H9 (cell line): ENCODE measurements at regions not wholly inside any gene's neighbourhood (a gene's known extent, or its start where the extent isn't known, plus 50 kb on each side); places are given as distances from the start of the nearest gene placed in this dataset.

ENCODE experiments used
- DNase-seq: peaks from one replicate; pipeline ENCODE4 v3.0.0-alpha.2; 2017
- H2AFZ ChIP-seq: one replicate; pipeline ENCODE4 v1.6.1; 2013; ENCODE audit warnings: mild to moderate bottlenecking, low read length, control low read depth, moderate library complexity
- H2AK5ac ChIP-seq: 2 replicates; pipeline ENCODE4 v1.6.1; 2013; ENCODE audit warnings: low read length, control low read depth, mixed read lengths; ENCODE audit not compliant: insufficient read length
- H2BK120ac ChIP-seq: one replicate; pipeline ENCODE4 v1.6.1; 2013; ENCODE audit warnings: low read depth, mild to moderate bottlenecking, low read length, control low read depth, inconsistent platforms; ENCODE audit not compliant: poor library complexity, severe bottlenecking
- H2BK12ac ChIP-seq: 2 replicates; pipeline ENCODE4 v1.6.1; 2013; ENCODE audit warnings: low read length, control low read depth, mixed read lengths, low read depth; ENCODE audit not compliant: insufficient read length
- H2BK15ac ChIP-seq: 2 replicates; pipeline ENCODE4 v1.6.1; 2013; ENCODE audit warnings: low read depth, low read length, control low read depth
- H2BK20ac ChIP-seq: one replicate; pipeline ENCODE4 v1.6.1; 2013; ENCODE audit warnings: low read depth, mild to moderate bottlenecking, low read length, control low read depth, inconsistent platforms; ENCODE audit not compliant: poor library complexity, severe bottlenecking
- H2BK5ac ChIP-seq: 2 replicates; pipeline ENCODE4 v1.6.1; 2013; ENCODE audit warnings: low read length, control low read depth, mixed read lengths; ENCODE audit not compliant: insufficient read length
- H3K14ac ChIP-seq: 2 replicates; pipeline ENCODE4 v1.6.1; 2013; ENCODE audit warnings: low read length, control low read depth; ENCODE audit not compliant: insufficient read depth
- H3K18ac ChIP-seq: 2 replicates; pipeline ENCODE4 v1.6.1; 2013; ENCODE audit warnings: low read depth, mild to moderate bottlenecking, mixed read lengths, low read length, control low read depth; ENCODE audit not compliant: insufficient read length
- H3K23ac ChIP-seq: 2 replicates; pipeline ENCODE4 v1.6.1; 2013; ENCODE audit warnings: low read length, control low read depth, mixed read lengths, low read depth; ENCODE audit not compliant: insufficient read length
- H3K23me2 ChIP-seq: 2 replicates; pipeline ENCODE4 v1.6.1; 2013; ENCODE audit warnings: low read depth, mild to moderate bottlenecking, mixed read lengths, low read length, control low read depth; ENCODE audit not compliant: insufficient read length, poor library complexity, severe bottlenecking
- H3K27ac ChIP-seq: 2 replicates; pipeline ENCODE4 v1.5.1; 2013; ENCODE audit warnings: low read length, control low read depth, mixed read lengths, low read depth; ENCODE audit not compliant: insufficient read length
- H3K27me3 ChIP-seq: 2 replicates; pipeline ENCODE4 v1.6.1; 2013; ENCODE audit warnings: low read length, control low read depth, inconsistent platforms; ENCODE audit not compliant: insufficient read depth
- H3K4ac ChIP-seq: 2 replicates; pipeline ENCODE4 v1.6.1; 2013; ENCODE audit warnings: low read depth, mild to moderate bottlenecking, control low read depth, inconsistent platforms, low read length, moderate library complexity
- H3K4me1 ChIP-seq: 2 replicates; pipeline ENCODE4 v1.6.1; 2013; ENCODE audit warnings: low read length, control low read depth, inconsistent platforms; ENCODE audit not compliant: insufficient read depth
- H3K4me2 ChIP-seq: 2 replicates; pipeline ENCODE4 v1.6.1; 2013; ENCODE audit warnings: low read length, control low read depth, mixed read lengths; ENCODE audit not compliant: insufficient read length, insufficient read depth
- H3K56ac ChIP-seq: 2 replicates; pipeline ENCODE4 v1.6.1; 2013; ENCODE audit warnings: low read depth, mild to moderate bottlenecking, mixed read lengths, low read length, control low read depth; ENCODE audit not compliant: insufficient read length
- H3K79me1 ChIP-seq: 2 replicates; pipeline ENCODE4 v1.6.1; 2013; ENCODE audit warnings: low read depth, mild to moderate bottlenecking, moderate library complexity, low read length, control low read depth, inconsistent platforms; ENCODE audit not compliant: insufficient read depth, poor library complexity, severe bottlenecking
- H3K79me2 ChIP-seq: 2 replicates; pipeline ENCODE4 v1.6.1; 2013; ENCODE audit warnings: low read length, control low read depth, inconsistent platforms; ENCODE audit not compliant: insufficient read depth
- H3K9ac ChIP-seq: 2 replicates; pipeline ENCODE4 v1.6.1; 2013; ENCODE audit warnings: low read length, control low read depth, mixed read lengths; ENCODE audit not compliant: insufficient read length; ENCODE audit errors: extremely low read depth
- H3K9me3 ChIP-seq: one replicate; pipeline ENCODE4 v1.6.1; 2013; ENCODE audit warnings: low read depth, low read length, inconsistent platforms; ENCODE audit not compliant: control insufficient read depth
- H3T11ph ChIP-seq: one replicate; pipeline ENCODE4 v1.6.1; 2013; ENCODE audit warnings: mild to moderate bottlenecking, low read length, control low read depth, inconsistent platforms
- H4K20me1 ChIP-seq: one replicate; pipeline ENCODE4 v1.6.1; 2013; ENCODE audit not compliant: control insufficient read depth, insufficient read length, insufficient read depth
- H4K5ac ChIP-seq: 2 replicates; pipeline ENCODE4 v1.6.1; 2013; ENCODE audit warnings: low read depth, mild to moderate bottlenecking, mixed read lengths, low read length, control low read depth; ENCODE audit not compliant: insufficient read length
- H4K8ac ChIP-seq: replicated peaks from 2 replicates; pipeline ENCODE4 v1.6.1; 2013; ENCODE audit warnings: low read length, control low read depth, mixed read lengths, low read depth; ENCODE audit not compliant: insufficient read length
- H4K91ac ChIP-seq: 2 replicates; pipeline ENCODE4 v1.6.1; 2013; ENCODE audit warnings: low read depth, mild to moderate bottlenecking, moderate library complexity, mixed read lengths, low read length, control low read depth; ENCODE audit not compliant: insufficient read length
- H3K27ac Mint-ChIP-seq, 3 experiments: 2 replicates in 2 of 3; 3 replicates in 1 of 3; pipeline ENCODE4 v1.8.0; 2020 to 2021; ENCODE audit warnings: mixed read lengths in 3 of 3, mild to moderate bottlenecking in 1 of 3, moderate library complexity in 1 of 3
- H3K27me3 Mint-ChIP-seq: 2 replicates; pipeline ENCODE4 v1.8.0; 2021; ENCODE audit warnings: low read depth, mild to moderate bottlenecking, moderate library complexity, mixed read lengths
- H3K36me3 Mint-ChIP-seq, 3 experiments: 2 replicates in 2 of 3; 3 replicates in 1 of 3; pipeline ENCODE4 v1.8.0; 2020 to 2021; ENCODE audit warnings: low read depth in 3 of 3, mixed read lengths in 3 of 3; ENCODE audit not compliant: insufficient read depth in 1 of 3
- H3K4me1 Mint-ChIP-seq, 2 experiments: 2 replicates each; pipeline ENCODE4 v1.8.0; 2020; ENCODE audit warnings: mixed read lengths in 2 of 2
- H3K4me3 Mint-ChIP-seq, 2 experiments: 2 replicates in 1 of 2; 3 replicates in 1 of 2; pipeline ENCODE4 v1.8.0; 2020 to 2021; ENCODE audit warnings: mild to moderate bottlenecking in 2 of 2, mixed read lengths in 2 of 2, moderate library complexity in 1 of 2
- H3K9me3 Mint-ChIP-seq, 2 experiments: 2 replicates in 1 of 2; 3 replicates in 1 of 2; pipeline ENCODE4 v1.8.0; 2020; ENCODE audit warnings: mild to moderate bottlenecking in 2 of 2, mixed read lengths in 2 of 2, moderate library complexity in 1 of 2
- CTCF ChIP-seq: fragments of 200-600 bp; sonication (generic); conservative IDR thresholded peaks from 3 replicates; pipeline ENCODE4 v1.8.0; 2021; ENCODE audit warnings: antibody characterized with exemption, mild to moderate bottlenecking
- WGBS: extraction: QIAGEN DNeasy Blood & Tissue Kit; methylation state at CpG from one replicate; pipeline ENCODE4 v1.1.7; 2013; ENCODE audit warnings: missing lambda C conversion rate, low lambda C conversion rate, mixed read lengths; ENCODE audit not compliant: insufficient read length; ENCODE audit errors: extremely low coverage; 5-methylcytosine and 5-hydroxymethylcytosine counted together

- no peak overlapping the region; the same call in 1 of the 2 replicates for H3K14ac ChIP-seq
- Mint-ChIP-seq H3K27ac (peak overlapping the region in 1 of 3 experiments; percentile 75; a peak in 2 of 7 replicates), H3K4me1 (peaks cover 15 to 16% of the 10 kb centered on the region in 2 experiments), H3K27me3 (peaks cover 14% of the 10 kb centered on the region), H3K9me3 (no peaks in the 10 kb centered on the region), H3K36me3 (no peaks in the 10 kb centered on the region), H3K4me3 (no peak overlapping the region; a peak in 1 of 5 replicates)
- WGBS = no CpG with 5 or more reads among the region's 23 CpGs
- H3K4me2 ChIP-seq = no peak overlapping the region
- H2BK15ac ChIP-seq = no peak overlapping the region
- no peak overlapping the region for H3K27ac ChIP-seq
- no peak overlapping the region for H2AK5ac ChIP-seq
- no peak overlapping the region for H4K91ac ChIP-seq
- no peak overlapping the region for H2BK120ac ChIP-seq
- H2AFZ ChIP-seq = no peak overlapping the region
- no peaks in the 10 kb centered on the region for H3K23me2 ChIP-seq
- DNase-seq = peak; percentile 80
- H4K5ac ChIP-seq = no peak overlapping the region
- no peak overlapping the region for H3T11ph ChIP-seq
- no peak overlapping the region for H3K4ac ChIP-seq
- peaks cover 2% of the 10 kb centered on the region; the same call in 1 of the 2 replicates for H3K4me1 ChIP-seq
- H4K20me1 ChIP-seq = no peaks in the 10 kb centered on the region
- H3K56ac ChIP-seq = no peak overlapping the region
- H3K9me3 ChIP-seq = no peaks in the 10 kb centered on the region
- H3K9ac ChIP-seq = no peak overlapping the region
- no peak overlapping the region for H4K8ac ChIP-seq
- no peak overlapping the region for H2BK20ac ChIP-seq
- H3K27me3 ChIP-seq = no peaks in the 10 kb centered on the region
- no peak overlapping the region for H3K23ac ChIP-seq
- H3K79me2 ChIP-seq = no peaks in the 10 kb centered on the region
- H2BK5ac ChIP-seq = no peak overlapping the region
- no peak overlapping the region for H3K18ac ChIP-seq
- H3K79me1 ChIP-seq = no peaks in the 10 kb centered on the region
- TF ChIP-seq CTCF = 0 out of 3 replicates have a peak, but pooled peaks have one; percentile 28
- no peak overlapping the region for H2BK12ac ChIP-seq
These were observed 111.8 kb downstream of the WDR11 start for GRCh38 chr10:120962756-120963593.
